KOPT-K1 (cell line): ENCODE measurements at regions not wholly inside any gene's neighbourhood (a gene's known extent, or its start where the extent isn't known, plus 50 kb on each side); places are given as distances from the start of the nearest gene placed in this dataset.
"Not testable (repeated sequence)": the region's sequence is repeated elsewhere in the genome, so short reads cannot be mapped to it uniquely, and the experiment has no call there.

Source experiments
- H3K27ac ChIP-seq: fragments of 200-600 bp; sonication (generic); 2 replicates; pipeline ENCODE4 v1.5.1; 2016; ENCODE audit warnings: antibody characterized with exemption, mild to moderate bottlenecking, low read depth, low read length; ENCODE audit not compliant: poor library complexity, severe bottlenecking
- H3K36me3 ChIP-seq: fragments of 200-600 bp; sonication (generic); 2 replicates; pipeline ENCODE4 v1.5.1; 2017; ENCODE audit warnings: antibody characterized with exemption, mild to moderate bottlenecking, low read length, moderate library complexity; ENCODE audit not compliant: insufficient read depth
- H3K9me3 ChIP-seq: fragments of 200-600 bp; sonication (generic); 2 replicates; pipeline ENCODE4 v1.5.1; 2017; ENCODE audit warnings: antibody characterized with exemption, low read length, mild to moderate bottlenecking; ENCODE audit not compliant: insufficient read depth, poor library complexity, severe bottlenecking

- no peaks in the 10 kb centered on the region for H3K36me3 ChIP-seq
- no peak overlapping the region for H3K27ac ChIP-seq
- peaks cover 17% of the 10 kb centered on the region for H3K9me3 ChIP-seq
These were observed 2426.5 kb upstream of the PCDH20 start for GRCh38 chr13:63842102-63842501.

GRCh38 chr13:63840551-63841421 is 2425.1 kb upstream of the PCDH20 start:
- Histone ChIP-seq H3K9me3 (peaks cover 17% of the 10 kb centered on the region), H3K36me3 (no peaks in the 10 kb centered on the region), H3K27ac (no peak overlapping the region)

- Histone ChIP-seq H3K27ac (no peak overlapping the region), H3K36me3 (no peaks in the 10 kb centered on the region), H3K9me3 (peaks cover 17% of the 10 kb centered on the region)
These were observed 2422.9 kb upstream of the PCDH20 start for GRCh38 chr13:63838366-63839110.

- peaks cover 17% of the 10 kb centered on the region for H3K9me3 ChIP-seq
- H3K27ac ChIP-seq = not testable (repeated sequence)
These were observed 2422.1 kb upstream of the PCDH20 start for GRCh38 chr13:63837701-63838100.

GRCh38 chr13:63829609-63830008 is 2414.0 kb upstream of the PCDH20 start:
- not testable (repeated sequence) for H3K36me3 ChIP-seq, H3K27ac ChIP-seq, H3K9me3 ChIP-seq

More at GRCh38 chr13:63837701-63838100, 2422.1 kb upstream of the PCDH20 start:
- H3K36me3 ChIP-seq = not testable (repeated sequence)

GRCh38 chr13:63821785-63822184 is 2406.1 kb upstream of the PCDH20 start:
- H3K36me3 ChIP-seq, H3K27ac ChIP-seq, H3K9me3 ChIP-seq: not testable (repeated sequence)

- not testable (repeated sequence) for H3K27ac ChIP-seq, H3K9me3 ChIP-seq, H3K36me3 ChIP-seq
These were observed 2395.9 kb upstream of the PCDH20 start for GRCh38 chr13:63811428-63812004.

- H3K36me3 ChIP-seq, H3K9me3 ChIP-seq, H3K27ac ChIP-seq: not testable (repeated sequence)
These were observed 2375.5 kb upstream of the PCDH20 start for GRCh38 chr13:63791134-63791533.

- Histone ChIP-seq H3K27ac (no peak overlapping the region), H3K36me3 (no peaks in the 10 kb centered on the region), H3K9me3 (no peaks in the 10 kb centered on the region)
These were observed 2358.5 kb upstream of the PCDH20 start for GRCh38 chr13:63774133-63774532.

- Histone ChIP-seq H3K9me3 (no peaks in the 10 kb centered on the region), H3K36me3 (no peaks in the 10 kb centered on the region), H3K27ac (no peak overlapping the region)
These were observed 2357.8 kb upstream of the PCDH20 start for GRCh38 chr13:63773476-63773875.

GRCh38 chr13:63757683-63758082 is 2342.0 kb upstream of the PCDH20 start:
- not testable (repeated sequence) for H3K36me3 ChIP-seq, H3K27ac ChIP-seq, H3K9me3 ChIP-seq

GRCh38 chr13:63749857-63750256 is 2334.2 kb upstream of the PCDH20 start:
- not testable (repeated sequence) for H3K27ac ChIP-seq, H3K36me3 ChIP-seq, H3K9me3 ChIP-seq

GRCh38 chr13:63741814-63742101 is 2326.1 kb upstream of the PCDH20 start:
- H3K9me3 ChIP-seq, H3K36me3 ChIP-seq, H3K27ac ChIP-seq: not testable (repeated sequence)

- no peaks in the 10 kb centered on the region for H3K36me3 ChIP-seq
- H3K9me3 ChIP-seq = peaks cover 9% of the 10 kb centered on the region
- no peak overlapping the region for H3K27ac ChIP-seq
These were observed 2325.6 kb upstream of the PCDH20 start for GRCh38 chr13:63741029-63741813.

- H3K9me3 ChIP-seq, H3K36me3 ChIP-seq, H3K27ac ChIP-seq: not testable (repeated sequence)
These were observed 2323.6 kb upstream of the PCDH20 start for GRCh38 chr13:63739112-63739735.
